Central memory CD8-positive, alpha-beta T cell (primary cell): ENCODE measurements at regions not wholly inside any gene's neighbourhood (a gene's known extent, or its start where the extent isn't known, plus 50 kb on each side); places are given as distances from the start of the nearest gene placed in this dataset.
"Not testable (repeated sequence)": the region's sequence is repeated elsewhere in the genome, so short reads cannot be mapped to it uniquely, and the experiment has no call there.

Experiments used
- ATAC-seq: fragments of 150-1000 bp; cut with Tn5 transposase; replicated peaks from 2 replicates; pipeline ENCODE4 v1.10.0; 2022; ENCODE audit warnings: mild to moderate bottlenecking, moderate FRiP score, moderate number of reproducible peaks; ENCODE audit not compliant: poor library complexity, severe bottlenecking; ENCODE audit errors: extremely low read depth
- DNase-seq, 2 donors: peaks; one replicate each; pipeline ENCODE4 v3.0.0; 2021; ENCODE audit warnings: low spot score in 2 of 2
- H3K27ac Mint-ChIP-seq: one replicate; pipeline ENCODE4 v1.8.0; 2022; ENCODE audit warnings: low read depth, mild to moderate bottlenecking, moderate library complexity, mixed read lengths
- H3K27me3 Mint-ChIP-seq: one replicate; pipeline ENCODE4 v1.8.0; 2022; ENCODE audit warnings: mixed read lengths
- H3K36me3 Mint-ChIP-seq: one replicate; pipeline ENCODE4 v1.8.0; 2022; ENCODE audit warnings: mild to moderate bottlenecking, moderate library complexity, mixed read lengths; ENCODE audit not compliant: insufficient read depth
- H3K4me1 Mint-ChIP-seq: one replicate; pipeline ENCODE4 v1.8.0; 2022; ENCODE audit warnings: mixed read lengths
- H3K4me3 Mint-ChIP-seq: one replicate; pipeline ENCODE4 v1.8.0; 2022; ENCODE audit warnings: mild to moderate bottlenecking, moderate library complexity, mixed read lengths
- H3K9me3 Mint-ChIP-seq: one replicate; pipeline ENCODE4 v1.8.0; 2022; ENCODE audit warnings: mixed read lengths

- Mint-ChIP-seq H3K4me3 (no peak overlapping the region), H3K9me3 (peaks cover 6% of the 10 kb centered on the region), H3K27ac (no peak overlapping the region), H3K4me1 (no peaks in the 10 kb centered on the region), H3K27me3 (peaks cover 9% of the 10 kb centered on the region), H3K36me3 (peaks cover 3% of the 10 kb centered on the region)
- DNase-seq = no peak
- ATAC-seq = no peak
These were observed 195.9 kb upstream of the PPP1R26 start for GRCh38 chr9:135283671-135284070.

- H3K27me3 Mint-ChIP-seq = peaks cover 15% of the 10 kb centered on the region
- no peaks in the 10 kb centered on the region for H3K4me1 Mint-ChIP-seq
- H3K36me3 Mint-ChIP-seq = peaks cover 3% of the 10 kb centered on the region
- ATAC-seq (no peak), DNase-seq (no peak)
- peaks cover 6% of the 10 kb centered on the region for H3K9me3 Mint-ChIP-seq
- H3K27ac Mint-ChIP-seq = no peak overlapping the region
- no peak overlapping the region for H3K4me3 Mint-ChIP-seq
These were observed 195.0 kb upstream of the PPP1R26 start for GRCh38 chr9:135284386-135285134.

DNA sequence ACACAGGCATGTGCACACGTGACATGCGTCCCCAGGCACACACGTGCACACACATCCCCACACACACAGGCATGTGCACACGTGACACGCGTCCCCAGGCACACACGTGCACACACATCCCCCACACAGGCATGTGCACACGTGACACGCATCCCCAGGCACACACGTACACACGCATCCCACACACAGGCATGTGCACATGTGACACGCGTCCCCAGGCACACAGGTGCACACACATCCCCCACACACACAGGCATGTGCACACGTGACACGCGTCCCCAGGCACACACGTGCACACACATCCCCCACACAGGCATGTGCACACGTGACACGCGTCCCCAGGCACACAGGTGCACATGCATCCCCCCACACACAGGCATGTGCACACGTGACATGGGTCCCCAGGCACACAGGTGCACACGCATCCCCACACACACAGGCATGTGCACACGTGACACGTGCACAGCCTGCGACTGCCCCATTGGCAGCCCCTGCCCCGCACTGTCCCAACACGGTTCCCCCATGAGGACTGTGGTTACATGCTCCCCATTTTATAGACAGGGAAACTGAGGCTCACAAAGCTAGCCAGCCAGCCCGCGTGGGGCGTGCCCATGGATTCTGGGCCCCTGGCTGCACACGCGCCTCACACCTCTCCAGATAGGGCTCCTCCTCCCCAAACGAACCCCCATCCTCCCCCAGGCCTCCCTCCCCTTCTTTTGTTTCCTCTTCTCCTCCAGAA is 193.2 kb upstream of the PPP1R26 start:
- H3K27ac Mint-ChIP-seq, H3K4me3 Mint-ChIP-seq, H3K36me3 Mint-ChIP-seq, H3K4me1 Mint-ChIP-seq, DNase-seq, ATAC-seq, H3K9me3 Mint-ChIP-seq: not testable (repeated sequence)
- peaks cover 24% of the 10 kb centered on the region for H3K27me3 Mint-ChIP-seq

- ATAC-seq (no peak), DNase-seq (no peak)
- Mint-ChIP-seq H3K4me1 (no peaks in the 10 kb centered on the region), H3K27ac (no peak overlapping the region), H3K9me3 (peaks cover 6% of the 10 kb centered on the region), H3K4me3 (no peak overlapping the region), H3K27me3 (peaks cover 30% of the 10 kb centered on the region), H3K36me3 (peaks cover 3% of the 10 kb centered on the region)
These were observed 192.6 kb upstream of the PPP1R26 start for GRCh38 chr9:135286961-135287360.

- no peak for ATAC-seq
- no peak overlapping the region for H3K27ac Mint-ChIP-seq
- peaks cover 37% of the 10 kb centered on the region for H3K27me3 Mint-ChIP-seq
- H3K4me3 Mint-ChIP-seq = no peak overlapping the region
- no peaks in the 10 kb centered on the region for H3K4me1 Mint-ChIP-seq
- peaks cover 3% of the 10 kb centered on the region for H3K36me3 Mint-ChIP-seq
- peaks cover 6% of the 10 kb centered on the region for H3K9me3 Mint-ChIP-seq
- DNase-seq = no peak
These were observed 192.0 kb upstream of the PPP1R26 start for GRCh38 chr9:135287627-135288026.

GRCh38 chr9:135288054-135288453 is 191.5 kb upstream of the PPP1R26 start:
- Mint-ChIP-seq H3K27ac (no peak overlapping the region), H3K27me3 (peaks cover 39% of the 10 kb centered on the region), H3K9me3 (peaks cover 6% of the 10 kb centered on the region), H3K4me3 (no peak overlapping the region), H3K36me3 (peaks cover 3% of the 10 kb centered on the region), H3K4me1 (no peaks in the 10 kb centered on the region)
- DNase-seq = no peak
- ATAC-seq = no peak

GRCh38 chr9:135289081-135289491 is 190.5 kb upstream of the PPP1R26 start:
- Mint-ChIP-seq H3K4me3 (no peak overlapping the region), H3K27me3 (peaks cover 48% of the 10 kb centered on the region), H3K9me3 (peaks cover 6% of the 10 kb centered on the region), H3K36me3 (peaks cover 3% of the 10 kb centered on the region), H3K4me1 (no peaks in the 10 kb centered on the region), H3K27ac (no peak overlapping the region)
- ATAC-seq (no peak), DNase-seq (no peak)

DNA sequence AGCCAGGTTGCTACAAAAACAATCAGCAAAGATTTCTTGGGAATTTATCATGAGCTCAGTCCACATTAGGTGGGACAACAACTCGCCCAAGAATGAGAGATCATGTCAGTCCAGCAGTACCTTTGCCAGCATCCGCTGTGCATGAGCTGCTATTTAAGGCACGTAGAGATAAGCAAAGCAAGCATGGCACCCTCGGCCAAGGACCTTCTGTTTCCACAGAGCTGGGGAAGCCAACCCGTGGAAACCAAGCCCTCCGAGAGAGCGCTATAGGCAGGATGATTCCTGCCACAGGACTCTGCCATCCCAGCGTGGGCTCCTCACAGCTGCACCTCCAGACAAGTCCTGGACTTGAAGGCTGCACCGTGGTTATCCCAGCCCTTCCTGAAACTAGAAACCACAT is 189.5 kb upstream of the PPP1R26 start:
- Mint-ChIP-seq H3K36me3 (peaks cover 3% of the 10 kb centered on the region), H3K9me3 (peaks cover 6% of the 10 kb centered on the region), H3K4me1 (no peaks in the 10 kb centered on the region), H3K4me3 (no peak overlapping the region), H3K27me3 (peaks cover 49% of the 10 kb centered on the region), H3K27ac (no peak overlapping the region)
- ATAC-seq = no peak
- DNase-seq = no peak

- ATAC-seq = no peak
- no peaks in the 10 kb centered on the region for H3K4me1 Mint-ChIP-seq
- peaks cover 49% of the 10 kb centered on the region for H3K27me3 Mint-ChIP-seq
- no peak overlapping the region for H3K27ac Mint-ChIP-seq
- H3K4me3 Mint-ChIP-seq = no peak overlapping the region
- H3K9me3 Mint-ChIP-seq = peaks cover 6% of the 10 kb centered on the region
- H3K36me3 Mint-ChIP-seq = peaks cover 3% of the 10 kb centered on the region
- DNase-seq = no peak
These were observed 189.0 kb upstream of the PPP1R26 start for GRCh38 chr9:135290566-135290965.

DNA sequence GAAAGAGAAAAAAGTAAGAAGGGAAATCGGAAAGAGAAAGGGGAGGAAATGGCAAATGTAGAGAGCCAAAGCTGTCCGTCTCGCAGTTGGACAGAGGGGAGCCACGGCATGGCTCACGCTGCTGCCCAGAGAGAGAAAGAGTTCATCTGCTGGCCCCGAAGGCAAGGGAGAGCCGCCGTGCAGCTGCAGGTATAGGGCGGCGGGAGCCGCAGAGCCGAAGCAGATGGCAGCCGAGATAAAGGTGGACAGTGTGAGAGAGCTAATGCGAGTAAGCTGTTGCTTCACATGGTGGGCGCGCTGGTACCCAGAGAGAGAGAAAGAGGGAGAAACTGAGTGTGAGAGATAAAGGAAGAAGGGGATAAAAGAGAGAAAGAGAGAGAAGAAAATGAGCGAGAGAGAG is 188.4 kb upstream of the PPP1R26 start:
- Mint-ChIP-seq H3K27ac (no peak overlapping the region), H3K27me3 (peaks cover 49% of the 10 kb centered on the region), H3K4me1 (no peaks in the 10 kb centered on the region), H3K36me3 (peaks cover 3% of the 10 kb centered on the region), H3K4me3 (no peak overlapping the region), H3K9me3 (peaks cover 6% of the 10 kb centered on the region)
- ATAC-seq (no peak), DNase-seq (no peak)

DNA sequence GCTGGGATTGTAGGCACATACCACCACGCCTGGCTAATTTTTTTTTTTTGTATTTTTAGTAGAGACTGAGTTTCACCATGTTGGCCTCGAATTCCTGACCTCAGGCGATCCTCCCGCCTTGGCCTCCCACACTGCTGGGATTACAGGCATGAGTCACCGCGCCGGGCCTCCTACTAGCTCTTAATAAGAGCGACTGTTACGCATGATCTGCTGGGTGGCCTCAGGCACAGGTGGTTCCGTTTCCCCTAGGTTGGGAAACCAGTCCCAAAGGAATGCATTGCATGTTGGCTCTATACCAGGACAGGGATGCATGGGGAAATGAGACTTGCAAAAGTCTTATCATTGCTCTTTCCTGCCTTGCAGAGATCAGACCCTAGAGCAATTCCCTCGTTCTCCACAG is 184.7 kb upstream of the PPP1R26 start:
- DNase-seq (no peak), ATAC-seq (no peak)
- Mint-ChIP-seq H3K4me3 (no peak overlapping the region), H3K4me1 (no peaks in the 10 kb centered on the region), H3K27ac (no peak overlapping the region), H3K9me3 (no peaks in the 10 kb centered on the region), H3K27me3 (peaks cover 57% of the 10 kb centered on the region), H3K36me3 (no peaks in the 10 kb centered on the region)

- Mint-ChIP-seq H3K4me1 (no peaks in the 10 kb centered on the region), H3K27me3 (peaks cover 57% of the 10 kb centered on the region), H3K4me3 (no peak overlapping the region), H3K36me3 (no peaks in the 10 kb centered on the region), H3K27ac (no peak overlapping the region), H3K9me3 (no peaks in the 10 kb centered on the region)
- ATAC-seq (no peak), DNase-seq (no peak)
These were observed 183.9 kb upstream of the PPP1R26 start for GRCh38 chr9:135295551-135296300.
